ENCODE measurements at regions not wholly inside any gene's neighbourhood (a gene's known extent, or its start where the extent isn't known, plus 50 kb on each side); places are given as distances from the start of the nearest gene placed in this dataset.

DNA sequence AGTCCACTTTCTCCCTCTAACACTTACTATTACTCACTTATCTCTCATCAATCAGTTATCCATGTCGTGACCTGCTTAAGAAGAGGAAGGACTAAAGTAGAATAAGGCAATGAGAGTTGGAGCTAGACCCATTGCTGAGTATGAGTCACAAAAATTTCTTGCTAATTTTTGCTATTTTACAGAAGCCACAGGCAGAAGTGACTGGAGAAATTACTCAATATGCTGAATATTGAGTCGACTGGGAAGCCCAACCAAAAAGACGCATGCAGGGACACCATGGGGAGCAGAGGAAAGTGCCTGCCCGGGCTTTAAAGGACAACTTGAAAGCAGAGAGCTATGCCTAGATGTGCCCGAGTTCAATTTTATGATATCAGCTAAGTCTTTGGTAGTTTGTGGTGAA is 115.4 kb upstream of the FOXG1 start:
- Histone ChIP-seq H3K9me3 (ENCODE audit: low read length) (no peaks in the 10 kb centered on the region), H3K36me3 (ENCODE audit: insufficient read depth, low read length) (no peaks in the 10 kb centered on the region), H3K27ac (ENCODE audit: low read length) (no peak overlapping the region), H3K79me2 (replicated peaks; ENCODE audit: insufficient read depth, low read length) (no peaks in the 10 kb centered on the region), H4K20me1 (ENCODE audit: insufficient read depth) (no peaks in the 10 kb centered on the region), H3K4me3 (ENCODE audit: low read length) (no peak overlapping the region), H3K9me2 (ENCODE audit: insufficient read depth, low read length) (no peaks in the 10 kb centered on the region), H3K27me3 (ENCODE audit: insufficient read depth, low read depth, low read length) (no peaks in the 10 kb centered on the region), H2AFZ (ENCODE audit: low read depth, low read length) (no peak overlapping the region), H3K4me2 (ENCODE audit: low read length) (no peak overlapping the region), H3F3A (ENCODE audit: insufficient read depth, low read length, poor library complexity, severe bottlenecking) (no peaks in the 10 kb centered on the region), H3K9ac (ENCODE audit: low read length) (no peak overlapping the region)
- TF ChIP-seq MXI1 (conservative IDR thresholded peaks at IDR 0.05; ENCODE audit: poor library complexity, severe bottlenecking) (no peak), RAD21 (conservative IDR thresholded peaks at IDR 0.05) (no peak), TAF1 (IDR thresholded peaks at IDR 0.05; ENCODE audit: low read depth) (no peak), SMC3 (conservative IDR thresholded peaks at IDR 0.05; ENCODE audit: poor library complexity) (no peak), EZH2 (IDR thresholded peaks at IDR 0.05; ENCODE audit: borderline replicate concordance, insufficient read depth, low read length, poor library complexity, severe bottlenecking) (no peak), POLR2AphosphoS5 (IDR thresholded peaks at IDR 0.05) (no peak), CTCF (IDR thresholded peaks at IDR 0.05; ENCODE audit: poor library complexity, severe bottlenecking) (no peak), EP300 (conservative IDR thresholded peaks at IDR 0.05; ENCODE audit: poor library complexity, severe bottlenecking) (no peak)
- TF ChIP-seq, protein P1, sequence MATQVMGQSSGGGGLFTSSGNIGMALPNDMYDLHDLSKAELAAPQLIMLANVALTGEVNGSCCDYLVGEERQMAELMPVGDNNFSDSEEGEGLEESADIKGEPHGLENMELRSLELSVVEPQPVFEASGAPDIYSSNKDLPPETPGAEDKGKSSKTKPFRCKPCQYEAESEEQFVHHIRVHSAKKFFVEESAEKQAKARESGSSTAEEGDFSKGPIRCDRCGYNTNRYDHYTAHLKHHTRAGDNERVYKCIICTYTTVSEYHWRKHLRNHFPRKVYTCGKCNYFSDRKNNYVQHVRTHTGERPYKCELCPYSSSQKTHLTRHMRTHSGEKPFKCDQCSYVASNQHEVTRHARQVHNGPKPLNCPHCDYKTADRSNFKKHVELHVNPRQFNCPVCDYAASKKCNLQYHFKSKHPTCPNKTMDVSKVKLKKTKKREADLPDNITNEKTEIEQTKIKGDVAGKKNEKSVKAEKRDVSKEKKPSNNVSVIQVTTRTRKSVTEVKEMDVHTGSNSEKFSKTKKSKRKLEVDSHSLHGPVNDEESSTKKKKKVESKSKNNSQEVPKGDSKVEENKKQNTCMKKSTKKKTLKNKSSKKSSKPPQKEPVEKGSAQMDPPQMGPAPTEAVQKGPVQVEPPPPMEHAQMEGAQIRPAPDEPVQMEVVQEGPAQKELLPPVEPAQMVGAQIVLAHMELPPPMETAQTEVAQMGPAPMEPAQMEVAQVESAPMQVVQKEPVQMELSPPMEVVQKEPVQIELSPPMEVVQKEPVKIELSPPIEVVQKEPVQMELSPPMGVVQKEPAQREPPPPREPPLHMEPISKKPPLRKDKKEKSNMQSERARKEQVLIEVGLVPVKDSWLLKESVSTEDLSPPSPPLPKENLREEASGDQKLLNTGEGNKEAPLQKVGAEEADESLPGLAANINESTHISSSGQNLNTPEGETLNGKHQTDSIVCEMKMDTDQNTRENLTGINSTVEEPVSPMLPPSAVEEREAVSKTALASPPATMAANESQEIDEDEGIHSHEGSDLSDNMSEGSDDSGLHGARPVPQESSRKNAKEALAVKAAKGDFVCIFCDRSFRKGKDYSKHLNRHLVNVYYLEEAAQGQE (IDR thresholded peaks at IDR 0.05; ENCODE audit: borderline replicate concordance) = no peak

DNA sequence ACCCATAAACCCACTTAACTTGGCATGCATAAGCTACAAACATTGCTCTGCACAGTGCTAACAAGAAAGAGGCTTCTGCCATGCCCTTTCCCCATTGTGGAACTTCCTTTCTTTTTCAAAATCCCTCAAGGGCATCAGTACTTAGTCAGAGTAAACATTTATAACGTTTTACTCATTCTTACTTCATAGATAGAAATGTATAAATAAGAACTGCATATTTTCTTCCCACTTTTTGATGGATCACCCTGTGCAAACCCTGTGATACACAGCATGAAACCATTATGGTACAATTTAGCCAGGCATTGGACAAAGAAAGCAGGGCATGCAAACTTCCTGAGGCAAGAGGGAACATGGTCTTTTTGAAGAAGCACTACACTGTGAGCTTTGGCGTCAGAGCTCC is 113.8 kb upstream of the FOXG1 start:
- no peak overlapping the region for H3K4me3 ChIP-seq (ENCODE audit: low read length)
- H3K36me3 ChIP-seq (ENCODE audit: insufficient read depth, low read length) = no peaks in the 10 kb centered on the region
- no peak overlapping the region for H3K9ac ChIP-seq (ENCODE audit: low read length)
- H3K27ac ChIP-seq (ENCODE audit: low read length) = no peak overlapping the region
- no peak overlapping the region for H2AFZ ChIP-seq (ENCODE audit: low read depth, low read length)
- no peaks in the 10 kb centered on the region for H3K9me3 ChIP-seq (ENCODE audit: low read length)
- TF ChIP-seq CTCF (IDR thresholded peaks at IDR 0.05; ENCODE audit: poor library complexity, severe bottlenecking) = no peak
- no peak for TF ChIP-seq SMC3 (conservative IDR thresholded peaks at IDR 0.05; ENCODE audit: poor library complexity)
- TF ChIP-seq MXI1 (conservative IDR thresholded peaks at IDR 0.05; ENCODE audit: poor library complexity, severe bottlenecking) = no peak
- no peak for TF ChIP-seq POLR2AphosphoS5 (IDR thresholded peaks at IDR 0.05)
- TF ChIP-seq EP300 (conservative IDR thresholded peaks at IDR 0.05; ENCODE audit: poor library complexity, severe bottlenecking) = no peak
- no peak for TF ChIP-seq EZH2 (IDR thresholded peaks at IDR 0.05; ENCODE audit: borderline replicate concordance, insufficient read depth, low read length, poor library complexity, severe bottlenecking)
- no peak for TF ChIP-seq TAF1 (IDR thresholded peaks at IDR 0.05; ENCODE audit: low read depth)
- TF ChIP-seq, protein P1 (IDR thresholded peaks at IDR 0.05; ENCODE audit: borderline replicate concordance) = no peak
- TF ChIP-seq RAD21 (conservative IDR thresholded peaks at IDR 0.05) = no peak
- H3F3A ChIP-seq (ENCODE audit: insufficient read depth, low read length, poor library complexity, severe bottlenecking) = no peaks in the 10 kb centered on the region
- H4K20me1 ChIP-seq (ENCODE audit: insufficient read depth) = no peaks in the 10 kb centered on the region
- no peaks in the 10 kb centered on the region for H3K9me2 ChIP-seq (ENCODE audit: insufficient read depth, low read length)
- H3K27me3 ChIP-seq (ENCODE audit: insufficient read depth, low read depth, low read length) = no peaks in the 10 kb centered on the region
- H3K79me2 ChIP-seq (replicated peaks; ENCODE audit: insufficient read depth, low read length) = no peaks in the 10 kb centered on the region
- H3K4me2 ChIP-seq (ENCODE audit: low read length) = no peak overlapping the region
